Liver (tissue), 3 donors: ENCODE measurements at regions not wholly inside any gene's neighbourhood (a gene's known extent, or its start where the extent isn't known, plus 50 kb on each side); places are given as distances from the start of the nearest gene placed in this dataset.

Source experiments
- CTCF ChIP-seq: fragments of 150-350 bp; IDR thresholded peaks from 2 replicates; pipeline ENCODE4 v1.5.1; 2017; ENCODE audit warnings: improper control_type of control experiment, low read depth, low read length; ENCODE audit not compliant: missing input control
- JUND ChIP-seq, 2 donors: IDR thresholded peaks; 2 replicates each; pipeline ENCODE4 v1.6.1; 2016; ENCODE audit warnings: antibody characterized with exemption in 2 of 2
- SP1 ChIP-seq: IDR thresholded peaks from 2 replicates; pipeline ENCODE4 v1.6.1; 2018; ENCODE audit warnings: antibody characterized with exemption, mild to moderate bottlenecking
- donor health status: healthy.
- donor health status: healthy.

- no peak for TF ChIP-seq CTCF
- TF ChIP-seq SP1, result no peak
- TF ChIP-seq JUND (IDR thresholded peaks at IDR 0.05), result no peak
Measured at GRCh38 chr12:42027546-42027945, 117.1 kb downstream of the GXYLT1 start.
